Natural killer cell (primary cell): ENCODE measurements at regions not wholly inside any gene's neighbourhood (a gene's known extent, or its start where the extent isn't known, plus 50 kb on each side); places are given as distances from the start of the nearest gene placed in this dataset.

Experiments used
- ATAC-seq, 3 donors: fragments of 150-1000 bp in 2 of 3; fragments of 200-7000 bp in 1 of 3; cut with Tn5 transposase; 1 replicate in 1 of 3; 2 replicates in 2 of 3; pipeline ENCODE4 v1.10.0; 2021; ENCODE audit warnings: mild to moderate bottlenecking in 2 of 3, moderate library complexity in 2 of 3
- DNase-seq, 2 donors: peaks; one replicate each; pipeline versions ENCODE4 v3.0.0 to v3.0.0-alpha.2; 2013 to 2021; ENCODE audit warnings: mixed read lengths in 1 of 2
- H3K27ac ChIP-seq: one replicate; pipeline ENCODE4 v1.5.1; 2013; ENCODE audit warnings: mild to moderate bottlenecking, low read length
- H3K27me3 ChIP-seq: one replicate; pipeline ENCODE4 v1.6.1; 2013; ENCODE audit warnings: low read length; ENCODE audit not compliant: control insufficient read depth, insufficient read depth
- H3K36me3 ChIP-seq: one replicate; pipeline ENCODE4 v1.6.1; 2013; ENCODE audit warnings: low read length; ENCODE audit not compliant: control insufficient read depth, insufficient read depth
- H3K4me1 ChIP-seq: one replicate; pipeline ENCODE4 v1.6.1; 2013; ENCODE audit warnings: low read length; ENCODE audit not compliant: control insufficient read depth, insufficient read depth
- H3K4me3 ChIP-seq: one replicate; pipeline ENCODE4 v1.5.1; 2013; ENCODE audit warnings: low read length
- H3K9me3 ChIP-seq: one replicate; pipeline ENCODE4 v1.6.1; 2013; ENCODE audit warnings: low read length; ENCODE audit not compliant: control insufficient read depth, insufficient read depth
- H3K27ac Mint-ChIP-seq, 2 donors: one replicate each; pipeline ENCODE4 v1.8.0; 2022; ENCODE audit warnings: mild to moderate bottlenecking in 2 of 2, mixed read lengths in 2 of 2, moderate library complexity in 1 of 2
- H3K27me3 Mint-ChIP-seq, 2 donors: one replicate each; pipeline ENCODE4 v1.8.0; 2022; ENCODE audit warnings: low read depth in 2 of 2, mixed read lengths in 2 of 2
- H3K36me3 Mint-ChIP-seq: one replicate; pipeline ENCODE4 v1.8.0; 2022; ENCODE audit warnings: mixed read lengths
- H3K4me1 Mint-ChIP-seq, 2 donors: one replicate each; pipeline ENCODE4 v1.8.0; 2022; ENCODE audit warnings: mixed read lengths in 2 of 2
- H3K4me3 Mint-ChIP-seq: one replicate; pipeline ENCODE4 v1.8.0; 2022; ENCODE audit warnings: mild to moderate bottlenecking, moderate library complexity, mixed read lengths
- H3K9me3 Mint-ChIP-seq, 2 donors: one replicate each; pipeline ENCODE4 v1.8.0; 2022; ENCODE audit warnings: mixed read lengths in 2 of 2
- WGBS: methylation state at CpG from one replicate; pipeline ENCODE4 v1.1.7; 2013; ENCODE audit warnings: missing lambda C conversion rate; ENCODE audit not compliant: insufficient coverage; 5-methylcytosine and 5-hydroxymethylcytosine counted together
- intact Hi-C: fragments of 100-400 bp; cut with micrococcal nuclease; formaldehyde crosslinking; loops from one replicate; pipeline ENCODE4 v1.14.2; 2022
- TF ChIP-seq, protein P1 (sequence below): fragments of 200-600 bp; IDR thresholded peaks from one replicate; pipeline ENCODE4 v1.8.0; 2022; ENCODE audit warnings: antibody characterized with exemption

DNA sequence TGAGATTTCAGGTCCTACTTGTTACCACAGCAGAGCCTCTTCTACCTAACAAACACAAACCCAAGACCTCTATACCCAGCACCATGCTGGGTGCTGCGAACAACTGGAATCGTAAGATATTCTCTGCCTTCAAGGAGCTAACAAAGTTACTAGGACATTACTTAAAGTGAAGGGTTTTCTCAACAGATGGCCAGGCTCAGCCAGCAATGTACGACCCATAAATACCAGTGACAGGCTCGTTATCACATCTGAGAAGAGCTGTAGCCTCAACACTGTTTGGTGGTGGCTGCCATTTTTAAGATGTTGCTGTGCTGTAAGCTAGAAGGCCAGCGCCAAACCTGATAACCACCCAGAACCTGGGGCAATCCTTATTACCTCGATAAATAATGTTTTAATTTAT is 406.5 kb downstream of the KIF16B start:
- Mint-ChIP-seq H3K27me3 (no peaks in the 10 kb centered on the region), H3K36me3 (no peaks in the 10 kb centered on the region), H3K27ac (no peak overlapping the region), H3K4me1 (peaks cover 18% of the 10 kb centered on the region in 2 donors), H3K9me3 (no peaks in the 10 kb centered on the region), H3K4me3 (no peak overlapping the region)
- H3K9me3 ChIP-seq, result no peaks in the 10 kb centered on the region
- TF ChIP-seq, protein P1, sequence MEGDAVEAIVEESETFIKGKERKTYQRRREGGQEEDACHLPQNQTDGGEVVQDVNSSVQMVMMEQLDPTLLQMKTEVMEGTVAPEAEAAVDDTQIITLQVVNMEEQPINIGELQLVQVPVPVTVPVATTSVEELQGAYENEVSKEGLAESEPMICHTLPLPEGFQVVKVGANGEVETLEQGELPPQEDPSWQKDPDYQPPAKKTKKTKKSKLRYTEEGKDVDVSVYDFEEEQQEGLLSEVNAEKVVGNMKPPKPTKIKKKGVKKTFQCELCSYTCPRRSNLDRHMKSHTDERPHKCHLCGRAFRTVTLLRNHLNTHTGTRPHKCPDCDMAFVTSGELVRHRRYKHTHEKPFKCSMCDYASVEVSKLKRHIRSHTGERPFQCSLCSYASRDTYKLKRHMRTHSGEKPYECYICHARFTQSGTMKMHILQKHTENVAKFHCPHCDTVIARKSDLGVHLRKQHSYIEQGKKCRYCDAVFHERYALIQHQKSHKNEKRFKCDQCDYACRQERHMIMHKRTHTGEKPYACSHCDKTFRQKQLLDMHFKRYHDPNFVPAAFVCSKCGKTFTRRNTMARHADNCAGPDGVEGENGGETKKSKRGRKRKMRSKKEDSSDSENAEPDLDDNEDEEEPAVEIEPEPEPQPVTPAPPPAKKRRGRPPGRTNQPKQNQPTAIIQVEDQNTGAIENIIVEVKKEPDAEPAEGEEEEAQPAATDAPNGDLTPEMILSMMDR, result no peak
- H3K36me3 ChIP-seq, result no peaks in the 10 kb centered on the region
- ATAC-seq (no peak), DNase-seq (no peak)
- H3K27me3 ChIP-seq, result no peaks in the 10 kb centered on the region
- peaks cover 17% of the 10 kb centered on the region for H3K4me1 ChIP-seq
- intact Hi-C loops, result no loop called here
- 93% methylated on average over 5 of the region's 6 CpGs for WGBS
- no peak overlapping the region for H3K4me3 ChIP-seq
- H3K27ac ChIP-seq, result no peak overlapping the region

DNA sequence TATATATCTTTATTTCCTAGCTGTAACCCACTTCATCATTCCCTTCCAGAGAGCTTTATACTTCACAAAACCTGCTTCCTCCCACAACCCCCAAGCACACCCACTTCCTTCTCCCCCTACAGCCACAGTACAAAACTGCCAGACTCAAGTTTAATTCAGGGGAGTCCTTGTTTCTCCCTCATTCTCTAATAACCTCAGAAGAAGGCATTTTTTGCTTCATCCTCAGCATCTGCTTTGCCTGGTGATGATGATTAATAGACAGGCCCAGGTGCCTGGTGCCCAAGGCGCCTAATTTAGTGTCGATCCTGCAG is 414.3 kb downstream of the KIF16B start:
- Histone ChIP-seq H3K27me3 (no peaks in the 10 kb centered on the region), H3K4me3 (no peak overlapping the region), H3K9me3 (no peaks in the 10 kb centered on the region), H3K4me1 (peaks cover 11% of the 10 kb centered on the region), H3K27ac (no peak overlapping the region), H3K36me3 (no peaks in the 10 kb centered on the region)
- no peak for DNase-seq
- peak in 1 of 3 donors; percentile 70 for ATAC-seq
- Mint-ChIP-seq H3K27ac (peak overlapping the region in 1 of 2 donors; percentile 49), H3K27me3 (no peaks in the 10 kb centered on the region), H3K4me1 (peaks cover 18 to 24% of the 10 kb centered on the region in 2 donors), H3K9me3 (peaks cover 2 to 4% of the 10 kb centered on the region in 2 donors), H3K36me3 (peaks cover 7% of the 10 kb centered on the region), H3K4me3 (peak overlapping the region; percentile 80)
- 27% methylated on average over 2 of the region's 2 CpGs for WGBS
- TF ChIP-seq, protein P1, result no peak
- intact Hi-C loops, result no loop called here

DNA sequence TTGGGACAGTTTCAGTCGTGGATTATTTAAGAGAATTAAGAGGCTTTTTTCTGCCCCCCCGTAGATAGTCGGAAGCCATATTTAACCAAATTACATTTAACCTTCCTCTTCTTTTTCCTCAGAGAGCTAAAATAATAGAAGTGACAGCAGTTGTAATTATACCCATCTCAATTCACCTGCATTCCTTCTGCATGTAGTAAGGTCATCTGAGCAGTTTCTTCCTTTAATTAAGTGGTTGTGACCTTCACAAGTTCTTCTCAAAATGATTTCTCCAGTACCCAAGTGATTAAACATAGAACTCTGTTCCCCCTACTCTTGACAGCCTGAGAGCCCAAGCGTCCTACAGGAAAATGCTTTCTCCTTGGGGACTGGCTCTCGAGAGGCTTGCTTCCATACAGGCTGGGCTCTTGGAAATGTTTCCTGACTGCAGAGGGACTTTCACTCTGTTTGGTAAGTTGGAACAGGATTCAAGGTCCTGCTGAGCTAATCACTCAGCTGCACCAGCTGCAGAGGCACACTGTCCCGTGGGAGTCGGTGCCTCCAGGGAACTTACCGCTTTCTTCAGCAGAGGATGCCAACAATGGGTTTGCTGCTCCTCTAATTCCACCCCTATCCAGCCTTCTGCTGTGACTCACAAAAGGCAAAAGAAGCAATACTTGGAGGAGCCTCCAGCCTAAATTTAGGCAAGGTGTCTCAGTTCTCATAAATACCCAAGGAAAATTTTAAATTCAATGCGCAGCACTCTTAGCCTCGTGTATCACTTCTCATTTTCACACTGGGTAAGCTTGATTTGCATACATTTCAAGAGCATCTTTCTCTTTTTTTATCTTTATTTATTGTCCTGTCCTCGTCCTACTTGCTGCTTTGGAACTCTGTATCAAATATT is 414.9 kb downstream of the KIF16B start:
- Histone ChIP-seq H3K4me3 (peak overlapping the region; percentile 11), H3K27me3 (no peaks in the 10 kb centered on the region), H3K36me3 (no peaks in the 10 kb centered on the region), H3K9me3 (no peaks in the 10 kb centered on the region), H3K4me1 (peaks cover 11% of the 10 kb centered on the region), H3K27ac (peak overlapping the region; percentile 45)
- Mint-ChIP-seq H3K27ac (peak overlapping the region in 1 of 2 donors; percentile 49), H3K27me3 (no peaks in the 10 kb centered on the region), H3K4me3 (peak overlapping the region; percentile 80), H3K9me3 (peaks cover 2 to 4% of the 10 kb centered on the region in 2 donors), H3K4me1 (peaks cover 18 to 24% of the 10 kb centered on the region in 2 donors), H3K36me3 (peaks cover 9% of the 10 kb centered on the region)
- TF ChIP-seq, protein P1, result no peak
- intact Hi-C loops, result no loop called here
- DNase-seq (no peak), ATAC-seq (peak in 1 of 3 donors; percentile 35)
- 45% methylated on average over 8 of the region's 11 CpGs for WGBS

DNA sequence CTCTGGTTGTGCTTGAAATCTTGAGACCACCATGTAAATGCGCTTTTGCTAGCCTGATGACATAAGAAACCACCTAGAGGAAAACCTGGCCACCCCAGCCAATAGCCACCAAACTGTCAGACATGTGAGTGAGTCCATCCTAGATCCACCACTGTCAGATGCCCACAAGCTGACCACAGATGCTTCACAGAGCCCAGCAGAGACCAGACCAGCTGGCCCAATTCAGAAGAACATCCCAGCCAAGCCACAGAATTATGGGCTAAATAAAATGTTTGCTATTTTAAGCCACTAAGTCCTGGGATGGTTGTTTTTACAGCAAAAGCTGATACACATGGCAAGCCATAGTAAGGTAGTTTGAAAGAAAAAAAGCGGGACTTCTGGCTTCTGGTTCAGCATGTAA is 425.3 kb downstream of the KIF16B start:
- no peaks in the 10 kb centered on the region for H3K4me1 Mint-ChIP-seq
- 81% methylated on average over 2 of the region's 2 CpGs for WGBS
- no peaks in the 10 kb centered on the region for H3K36me3 ChIP-seq
- no peaks in the 10 kb centered on the region for H3K27me3 ChIP-seq
- no peak overlapping the region for H3K4me3 ChIP-seq
- no peak overlapping the region for H3K4me3 Mint-ChIP-seq
- peaks cover 3 to 9% of the 10 kb centered on the region in 2 donors for H3K9me3 Mint-ChIP-seq
- DNase-seq, result no peak
- no peak for ATAC-seq
- no peak overlapping the region for H3K27ac Mint-ChIP-seq
- intact Hi-C loops, result no loop called here
- H3K36me3 Mint-ChIP-seq, result peaks cover 9% of the 10 kb centered on the region
- H3K4me1 ChIP-seq, result no peaks in the 10 kb centered on the region
- peaks cover 8 to 9% of the 10 kb centered on the region in 2 donors for H3K27me3 Mint-ChIP-seq
- TF ChIP-seq, protein P1, result no peak
- no peak overlapping the region for H3K27ac ChIP-seq
- no peaks in the 10 kb centered on the region for H3K9me3 ChIP-seq
